NCI-H524 (cell line): ENCODE measurements at regions not wholly inside any gene's neighbourhood (a gene's known extent, or its start where the extent isn't known, plus 50 kb on each side); places are given as distances from the start of the nearest gene placed in this dataset.
A peak's percentile ranks its signal among the peaks of the same experiment; 100 is the strongest.

ENCODE experiments used
- DNase-seq, 2 experiments: peaks; one replicate each; lab custom pipeline; 2025; lab: John Stamatoyannopoulos, UW

DNA sequence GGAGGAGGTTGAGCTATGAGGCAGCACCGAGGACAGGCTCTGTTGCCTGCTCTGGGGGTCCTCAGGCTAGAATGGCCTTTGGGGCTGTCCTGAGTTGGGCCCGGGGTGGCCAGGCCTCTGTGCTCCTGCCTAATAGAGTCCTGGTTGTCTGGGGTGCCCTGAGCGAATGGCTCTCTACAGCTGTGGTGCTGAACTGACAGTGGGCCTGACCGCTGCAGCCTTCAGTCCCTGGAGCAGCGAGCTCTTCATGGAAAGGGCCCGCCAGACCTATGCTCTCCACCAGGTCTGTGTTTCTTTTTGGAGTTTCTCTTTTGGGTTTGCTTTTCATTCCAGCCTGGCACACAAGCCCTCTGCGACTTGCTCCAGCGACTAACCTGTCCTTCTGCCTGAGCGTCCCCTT lies 679.0 kb upstream of the RAB6C start:
- DNase-seq, result no peak

GRCh38 chr2:129301431-129301913 lies 678.0 kb upstream of the RAB6C start:
- DNase-seq, result peak in 1 of 2 experiments; percentile 28

DNA sequence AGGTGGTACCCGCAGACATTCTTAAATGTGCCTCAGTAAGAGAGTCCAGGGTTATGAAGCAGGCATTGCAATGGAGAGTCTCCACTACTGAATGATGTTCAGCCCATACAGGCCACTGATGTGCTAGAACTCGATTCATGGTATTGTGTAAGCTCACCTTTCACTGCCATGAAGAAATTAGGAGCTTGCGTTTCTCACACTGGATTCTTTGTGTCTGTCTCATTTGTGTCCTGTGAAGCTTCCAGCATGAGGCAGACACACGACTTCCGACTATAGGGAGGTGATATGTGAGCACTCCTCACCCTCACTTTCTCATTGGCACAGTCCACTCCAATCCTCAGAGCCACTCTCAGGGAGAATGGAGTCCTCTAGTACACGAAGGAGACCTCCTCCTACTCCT lies 677.4 kb upstream of the RAB6C start:
- no peak for DNase-seq

- no peak for DNase-seq
Measured at GRCh38 chr2:129302561-129303183, 676.8 kb upstream of the RAB6C start.

GRCh38 chr2:129314120-129314519 lies 665.3 kb upstream of the RAB6C start:
- DNase-seq, result no peak

DNA sequence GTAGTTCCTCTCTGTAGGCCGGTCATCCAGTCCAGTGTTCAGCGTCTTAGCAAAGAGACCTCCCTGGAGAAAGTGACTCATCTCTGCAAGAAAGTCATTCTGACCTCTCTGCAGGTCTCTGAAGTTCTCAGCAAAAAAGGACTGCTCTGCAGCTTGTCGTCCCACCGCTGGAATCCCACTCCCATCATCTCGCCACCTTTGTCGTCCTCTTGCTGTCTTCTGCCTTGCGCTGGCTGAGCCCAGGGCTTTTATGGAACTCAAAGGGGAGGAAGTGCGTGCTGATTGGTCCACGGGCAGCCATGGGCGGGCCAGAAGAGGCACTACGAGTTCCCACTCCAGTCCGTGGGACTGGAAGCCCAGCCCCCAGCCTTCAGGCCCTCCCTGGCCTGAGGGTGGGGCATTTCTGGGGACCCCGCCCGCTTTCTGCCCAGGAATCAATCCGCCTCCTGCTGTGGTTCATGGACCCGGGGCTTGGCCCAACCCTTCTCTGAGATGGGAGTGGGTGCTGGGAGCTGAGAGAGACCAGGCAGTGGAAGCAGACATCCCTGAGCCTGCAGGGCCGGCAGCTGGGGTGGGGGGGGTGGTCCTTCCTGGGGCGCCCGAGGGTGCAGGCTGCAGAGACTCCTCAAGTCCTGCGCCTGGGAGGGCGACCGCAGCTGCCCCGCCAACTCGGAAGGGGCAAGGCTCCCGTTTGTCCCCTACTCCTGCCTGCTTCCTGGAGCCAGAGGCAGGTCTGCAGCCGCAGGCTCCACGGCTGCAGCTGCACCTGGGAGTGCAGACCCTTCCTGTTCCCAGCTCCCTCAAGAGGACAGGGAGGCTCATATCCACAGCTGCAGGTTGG lies 660.7 kb upstream of the RAB6C start:
- DNase-seq, result no peak

GRCh38 chr2:129319422-129319717 lies 660.1 kb upstream of the RAB6C start:
- DNase-seq, result no peak

GRCh38 chr2:129320288-129320687 lies 659.2 kb upstream of the RAB6C start:
- no peak for DNase-seq

GRCh38 chr2:129324349-129324748 lies 655.1 kb upstream of the RAB6C start:
- no peak for DNase-seq

DNA sequence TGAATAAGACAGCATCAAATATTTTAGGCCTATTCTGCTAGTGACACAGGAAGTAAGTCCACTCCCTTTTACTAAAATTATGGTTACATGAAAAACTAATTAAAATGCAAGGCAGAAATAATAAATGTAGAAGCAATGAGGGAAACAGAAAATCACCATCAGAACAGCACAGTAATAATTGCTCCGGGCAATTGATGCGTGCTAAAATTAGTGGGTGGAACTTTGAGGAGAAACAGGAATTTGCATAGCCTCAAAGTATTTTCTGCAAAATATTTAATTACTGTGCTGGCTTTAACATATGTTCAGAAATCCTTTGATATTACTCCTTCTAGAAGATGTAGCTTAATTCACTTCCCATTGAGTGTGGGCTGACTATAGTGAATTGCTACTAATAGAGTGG lies 654.3 kb upstream of the RAB6C start:
- no peak for DNase-seq

DNA sequence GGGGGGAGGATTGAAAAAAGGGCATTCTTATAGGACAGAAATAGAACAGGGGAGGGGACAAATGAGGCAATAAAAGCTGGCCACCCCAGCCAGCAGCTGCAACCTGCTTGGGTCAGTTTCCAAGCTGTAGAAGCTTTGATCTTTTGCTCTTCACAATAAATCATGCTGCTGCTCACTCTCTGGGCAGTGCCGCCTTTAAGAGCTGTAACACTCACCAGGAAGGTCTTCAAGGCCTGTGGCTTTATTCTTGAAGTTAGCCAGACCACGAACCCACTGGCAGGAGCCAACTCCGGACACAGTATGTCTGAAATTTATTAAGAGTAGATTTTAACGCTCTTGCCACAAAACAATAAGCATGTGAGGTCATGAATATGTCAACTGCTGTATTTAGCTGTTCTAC lies 649.9 kb upstream of the RAB6C start:
- DNase-seq, result no peak

- no peak for DNase-seq
Measured at GRCh38 chr2:129330504-129330903, 649.0 kb upstream of the RAB6C start.

DNA sequence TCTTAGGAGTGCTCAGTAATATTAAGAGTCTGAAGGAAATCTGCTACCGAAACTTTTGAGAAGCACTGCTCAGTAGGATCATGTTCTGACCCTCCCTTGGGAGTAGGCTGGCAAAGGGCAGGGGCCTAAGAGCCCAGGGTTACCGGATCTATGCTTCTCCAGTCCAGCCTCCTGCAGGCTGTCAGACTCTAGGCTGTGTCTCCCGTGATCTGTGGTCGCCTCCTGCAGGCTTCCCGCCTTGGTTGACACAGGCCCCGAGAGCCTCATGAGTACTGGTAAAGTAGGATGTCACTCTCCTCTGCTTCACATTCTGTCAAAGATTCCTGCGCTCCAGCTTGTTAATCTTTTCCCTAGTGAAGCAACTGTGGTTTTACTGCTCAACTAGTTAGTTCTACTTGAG lies 647.8 kb upstream of the RAB6C start:
- peak in 1 of 2 experiments; percentile 4 for DNase-seq

- no peak for DNase-seq
Measured at GRCh38 chr2:129334128-129334527, 645.3 kb upstream of the RAB6C start.

GRCh38 chr2:129334696-129335410 lies 644.6 kb upstream of the RAB6C start:
- no peak for DNase-seq

GRCh38 chr2:129336276-129336675 lies 643.2 kb upstream of the RAB6C start:
- no peak for DNase-seq

DNA sequence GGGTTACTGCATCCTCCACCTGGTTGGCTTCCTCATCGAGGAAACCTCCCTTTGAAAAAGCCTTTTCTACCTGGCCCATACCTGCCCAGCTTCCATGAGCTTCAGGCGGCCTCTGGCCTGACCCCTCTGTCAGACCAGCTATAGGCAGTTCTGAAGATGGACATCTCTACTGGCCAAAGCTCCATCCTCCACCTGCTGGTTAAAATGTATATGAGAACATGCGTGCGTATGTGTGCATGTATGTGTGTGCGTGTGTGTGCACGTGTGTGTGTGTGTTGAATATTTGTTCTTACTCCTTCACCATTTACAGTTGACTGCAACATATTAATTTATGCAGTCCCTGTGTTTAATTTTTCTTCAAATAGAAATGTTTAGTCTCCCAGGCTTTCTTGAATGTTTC lies 642.4 kb upstream of the RAB6C start:
- no peak for DNase-seq

DNA sequence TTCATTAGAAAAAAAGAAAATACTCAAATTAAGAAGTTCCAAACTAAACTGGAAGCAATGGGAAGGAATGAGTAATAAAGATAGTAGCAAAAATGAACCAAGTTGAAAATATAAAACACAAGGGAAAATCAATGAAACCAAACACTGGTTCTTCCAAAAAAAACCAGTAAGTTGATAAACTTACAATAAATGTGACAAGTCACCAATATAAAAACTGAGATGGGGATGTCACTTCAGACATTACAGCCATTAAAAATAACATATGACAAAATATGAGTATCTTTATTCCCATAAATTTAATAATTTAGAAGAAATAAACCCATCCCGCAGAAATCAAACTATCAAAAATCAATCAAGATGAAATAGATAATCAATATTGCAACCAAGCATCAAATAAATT lies 633.9 kb upstream of the RAB6C start:
- no peak for DNase-seq

GRCh38 chr2:129347486-129348217 lies 631.8 kb upstream of the RAB6C start:
- no peak for DNase-seq

DNA sequence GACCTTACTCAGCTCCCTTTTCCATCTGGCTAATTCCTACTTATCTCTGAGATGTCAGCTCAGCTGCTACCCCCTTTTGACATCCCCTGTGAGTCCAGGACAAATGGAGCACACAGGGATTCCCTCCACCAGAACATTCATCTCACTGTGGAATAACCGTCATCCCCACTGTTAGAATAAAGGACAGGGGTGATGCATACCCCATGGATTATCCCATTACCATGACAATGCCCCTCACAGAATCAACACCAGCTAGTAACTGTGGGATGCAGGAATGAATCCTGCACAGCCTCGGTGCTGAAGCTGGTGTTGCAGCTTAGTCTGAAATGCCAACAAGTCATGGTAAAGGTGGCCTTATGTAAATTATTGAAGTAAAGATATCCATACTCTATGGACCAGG lies 624.8 kb upstream of the RAB6C start:
- peak in 1 of 2 experiments; percentile 3 for DNase-seq

DNA sequence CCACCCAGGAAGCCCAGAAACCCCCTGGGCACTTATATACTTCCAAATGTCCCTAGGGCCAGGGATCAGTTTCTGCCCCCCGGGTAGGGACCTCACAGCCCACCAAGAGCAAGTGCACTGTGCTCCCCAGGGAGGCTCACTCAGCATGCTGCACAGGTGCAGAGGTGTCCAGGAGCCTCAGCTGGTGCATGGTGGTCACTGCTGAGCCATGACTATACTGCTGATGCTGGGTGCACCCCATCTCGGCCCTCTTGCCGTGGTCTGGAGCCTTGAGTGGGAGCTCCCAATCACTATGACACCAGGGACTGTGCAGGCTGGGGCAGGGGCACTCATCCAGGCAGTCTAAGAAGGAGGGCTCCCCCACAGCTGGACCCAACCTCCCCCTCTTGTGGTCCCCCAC lies 617.8 kb upstream of the RAB6C start:
- DNase-seq, result no peak

GRCh38 chr2:129366263-129366662 lies 613.2 kb upstream of the RAB6C start:
- no peak for DNase-seq
